ENCODE measurements at regions not wholly inside any gene's neighbourhood (a gene's known extent, or its start where the extent isn't known, plus 50 kb on each side); places are given as distances from the start of the nearest gene placed in this dataset.

DNA sequence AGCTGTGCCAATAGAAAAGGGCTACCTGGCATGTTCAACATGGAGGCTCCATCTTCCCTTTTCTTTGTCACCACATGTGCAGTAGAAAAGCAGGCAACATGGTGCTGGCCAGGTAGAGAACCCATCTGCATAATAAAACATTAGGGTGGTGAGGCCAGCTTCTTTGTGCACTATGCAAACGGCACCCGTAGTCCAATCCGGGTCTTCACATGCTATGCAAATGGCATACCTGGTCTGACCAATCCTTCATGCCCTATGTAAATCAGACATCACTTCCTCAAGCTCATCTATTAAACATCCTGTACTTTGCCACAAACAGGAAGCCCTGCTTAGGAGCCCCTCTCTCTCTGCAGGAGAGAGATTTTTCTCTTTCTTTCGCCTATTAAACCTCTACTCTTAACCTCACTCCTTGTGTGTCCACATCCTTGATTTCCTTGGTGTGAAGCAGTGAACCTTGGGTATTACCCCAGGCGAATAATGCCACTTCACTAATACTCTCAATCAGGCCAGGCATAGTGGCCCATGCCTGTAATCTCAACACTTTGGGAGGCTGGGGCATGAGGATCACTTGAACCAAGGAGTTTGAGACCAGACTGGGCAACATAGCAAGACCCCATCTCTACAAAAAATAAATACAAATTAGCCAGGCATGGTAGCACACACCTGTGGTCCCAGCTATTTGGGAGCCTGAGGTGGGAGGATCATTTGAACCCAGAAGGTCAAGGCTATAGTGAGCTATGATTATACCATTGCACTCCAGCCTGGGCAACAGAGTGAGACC lies 111.3 kb upstream of the MRI1 start:
- TF ChIP-seq POLR2A (IDR thresholded peaks at IDR 0.05): no peak
- TF ChIP-seq, protein P1, sequence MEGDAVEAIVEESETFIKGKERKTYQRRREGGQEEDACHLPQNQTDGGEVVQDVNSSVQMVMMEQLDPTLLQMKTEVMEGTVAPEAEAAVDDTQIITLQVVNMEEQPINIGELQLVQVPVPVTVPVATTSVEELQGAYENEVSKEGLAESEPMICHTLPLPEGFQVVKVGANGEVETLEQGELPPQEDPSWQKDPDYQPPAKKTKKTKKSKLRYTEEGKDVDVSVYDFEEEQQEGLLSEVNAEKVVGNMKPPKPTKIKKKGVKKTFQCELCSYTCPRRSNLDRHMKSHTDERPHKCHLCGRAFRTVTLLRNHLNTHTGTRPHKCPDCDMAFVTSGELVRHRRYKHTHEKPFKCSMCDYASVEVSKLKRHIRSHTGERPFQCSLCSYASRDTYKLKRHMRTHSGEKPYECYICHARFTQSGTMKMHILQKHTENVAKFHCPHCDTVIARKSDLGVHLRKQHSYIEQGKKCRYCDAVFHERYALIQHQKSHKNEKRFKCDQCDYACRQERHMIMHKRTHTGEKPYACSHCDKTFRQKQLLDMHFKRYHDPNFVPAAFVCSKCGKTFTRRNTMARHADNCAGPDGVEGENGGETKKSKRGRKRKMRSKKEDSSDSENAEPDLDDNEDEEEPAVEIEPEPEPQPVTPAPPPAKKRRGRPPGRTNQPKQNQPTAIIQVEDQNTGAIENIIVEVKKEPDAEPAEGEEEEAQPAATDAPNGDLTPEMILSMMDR (IDR thresholded peaks at IDR 0.05 in 8 of 11, conservative IDR thresholded peaks at IDR 0.05 in 3 of 11): no peak
